GM23338 (cell line): ENCODE measurements at regions not wholly inside any gene's neighbourhood (a gene's known extent, or its start where the extent isn't known, plus 50 kb on each side); places are given as distances from the start of the nearest gene placed in this dataset.

Source experiments
- ATAC-seq: fragments of 200-7000 bp; cut with Tn5 transposase; 3 replicates; pipeline ENCODE4 v1.9.1; 2020
- DNase-seq: peaks from one replicate; pipeline ENCODE4 v3.0.0-alpha.2; 2015; ENCODE audit warnings: low spot score
- H2AFZ ChIP-seq: fragments of 200-600 bp; sonication (generic); 2 replicates; pipeline ENCODE4 v1.8.0; 2016; ENCODE audit warnings: antibody characterized with exemption, mild to moderate bottlenecking, moderate library complexity
- H3F3A ChIP-seq: fragments of 200-600 bp; sonication (generic); replicated peaks from 2 replicates; pipeline ENCODE4 v1.8.0; 2017; ENCODE audit warnings: antibody characterized with exemption, mixed run types, low read depth
- H3K27ac ChIP-seq: fragments of 200-600 bp; sonication (generic); 2 replicates; pipeline ENCODE4 v1.6.1; 2016; ENCODE audit warnings: low read depth
- H3K27me3 ChIP-seq: fragments of 200-600 bp; sonication (generic); 2 replicates; pipeline ENCODE4 v1.8.0; 2016; ENCODE audit warnings: mild to moderate bottlenecking, mixed run types, moderate library complexity; ENCODE audit not compliant: insufficient read depth
- H3K36me3 ChIP-seq: fragments of 200-600 bp; sonication (generic); 2 replicates; pipeline ENCODE4 v1.8.0; 2016; ENCODE audit warnings: mild to moderate bottlenecking; ENCODE audit not compliant: insufficient read depth
- H3K4me1 ChIP-seq: fragments of 200-600 bp; sonication (generic); 2 replicates; pipeline ENCODE4 v1.8.0; 2016; ENCODE audit warnings: mild to moderate bottlenecking, moderate library complexity; ENCODE audit not compliant: insufficient read depth
- H3K4me2 ChIP-seq: fragments of 200-600 bp; sonication (generic); 2 replicates; pipeline ENCODE4 v1.7.1; 2017; ENCODE audit warnings: mixed run types
- H3K4me3 ChIP-seq: fragments of 200-600 bp; sonication (generic); 2 replicates; pipeline ENCODE4 v1.6.1; 2016; ENCODE audit warnings: mixed run types
- H3K79me2 ChIP-seq: fragments of 200-600 bp; sonication (generic); replicated peaks from 2 replicates; pipeline ENCODE4 v1.8.0; 2017; ENCODE audit warnings: mild to moderate bottlenecking; ENCODE audit not compliant: insufficient read depth
- H3K9me2 ChIP-seq: fragments of 200-600 bp; sonication (generic); 2 replicates; pipeline ENCODE4 v1.8.0; 2017; ENCODE audit not compliant: insufficient read depth
- H4K20me1 ChIP-seq: fragments of 200-600 bp; sonication (generic); replicated peaks from 2 replicates; pipeline ENCODE4 v1.8.0; 2017; ENCODE audit warnings: mild to moderate bottlenecking; ENCODE audit not compliant: insufficient read depth
- H3K27ac Mint-ChIP-seq: 2 replicates; pipeline ENCODE4 v1.8.0; 2020; ENCODE audit warnings: inconsistent platforms, mild to moderate bottlenecking, moderate library complexity, mixed read lengths
- H3K27me3 Mint-ChIP-seq: 3 replicates; pipeline ENCODE4 v1.8.0; 2022; ENCODE audit warnings: low read depth, mild to moderate bottlenecking, moderate library complexity, mixed read lengths, inconsistent platforms; ENCODE audit not compliant: insufficient read depth, poor library complexity
- H3K36me3 Mint-ChIP-seq: 3 replicates; pipeline ENCODE4 v1.8.0; 2021; ENCODE audit warnings: low read depth, mild to moderate bottlenecking, inconsistent platforms, moderate library complexity, mixed read lengths
- H3K4me1 Mint-ChIP-seq: 3 replicates; pipeline ENCODE4 v1.8.0; 2020; ENCODE audit warnings: mild to moderate bottlenecking, inconsistent platforms, mixed read lengths
- H3K4me3 Mint-ChIP-seq: 3 replicates; pipeline ENCODE4 v1.8.0; 2021; ENCODE audit warnings: moderate library complexity, mild to moderate bottlenecking, inconsistent platforms, mixed read lengths
- H3K9me3 Mint-ChIP-seq: 3 replicates; pipeline ENCODE4 v1.8.0; 2020; ENCODE audit warnings: moderate library complexity, mild to moderate bottlenecking, inconsistent platforms, mixed read lengths
- CREB1 ChIP-seq: fragments of 250-450 bp; sonication (Bioruptor Pico); IDR thresholded peaks from 2 replicates; pipeline ENCODE4 v1.5.0; 2020; ENCODE audit warnings: low read depth, mild to moderate bottlenecking, moderate library complexity
- CTCF ChIP-seq, 2 experiments: fragments of 200-600 bp in 1 of 2; sonication (generic) in 1 of 2; conservative IDR thresholded peaks; 2 replicates each; pipeline versions ENCODE4 v1.5.1 to v1.6.1; 2016 to 2017; ENCODE audit warnings: antibody characterized with exemption in 2 of 2, low read depth in 2 of 2, mild to moderate bottlenecking in 2 of 2, moderate library complexity in 1 of 2
- EZH2 ChIP-seq: fragments of 200-600 bp; sonication (generic); IDR thresholded peaks from one replicate; pipeline ENCODE4 v1.8.0; 2017; ENCODE audit warnings: antibody characterized with exemption, mild to moderate bottlenecking, low read depth; ENCODE audit not compliant: unreplicated experiment
- EZH2phosphoT487 ChIP-seq: fragments of 200-600 bp; sonication (generic); IDR thresholded peaks from one replicate; pipeline ENCODE4 v1.8.1; 2018; ENCODE audit warnings: antibody characterized with exemption; ENCODE audit not compliant: unreplicated experiment
- JUNB ChIP-seq: IDR thresholded peaks from one replicate; pipeline ENCODE4 v1.6.1; 2016; ENCODE audit warnings: antibody characterized with exemption; ENCODE audit not compliant: unreplicated experiment
- NANOG ChIP-seq: IDR thresholded peaks from 2 replicates; pipeline ENCODE4 v1.6.1; 2016; ENCODE audit warnings: antibody characterized with exemption, borderline replicate concordance
- POLR2AphosphoS5 ChIP-seq: IDR thresholded peaks from 2 replicates; pipeline ENCODE4 v1.6.1; 2016; ENCODE audit warnings: antibody characterized with exemption, low read depth
- REST ChIP-seq: IDR thresholded peaks from one replicate; pipeline ENCODE4 v1.6.1; 2018; ENCODE audit warnings: antibody characterized with exemption; ENCODE audit not compliant: unreplicated experiment
- STAT1 ChIP-seq: IDR thresholded peaks from one replicate; pipeline ENCODE4 v1.6.1; 2016; ENCODE audit warnings: antibody characterized with exemption; ENCODE audit not compliant: unreplicated experiment
- ZNF114 ChIP-seq: fragments of 250-450 bp; sonication (Bioruptor Pico); IDR thresholded peaks from 2 replicates; pipeline ENCODE4 v1.5.0; 2020; ENCODE audit warnings: mild to moderate bottlenecking, moderate library complexity
- ZNF331 ChIP-seq: fragments of 250-450 bp; sonication (Bioruptor Pico); IDR thresholded peaks from 2 replicates; pipeline ENCODE4 v1.5.0; 2020; ENCODE audit warnings: low read depth, mild to moderate bottlenecking, moderate library complexity
- TF ChIP-seq, protein P1 (sequence below): IDR thresholded peaks from 2 replicates; pipeline ENCODE4 v1.6.1; 2016; ENCODE audit warnings: antibody characterized with exemption
- TF ChIP-seq, protein P2 (sequence below): fragments of 250-450 bp; sonication (Bioruptor Pico); IDR thresholded peaks from 2 replicates; pipeline ENCODE4 v1.5.0; 2020; ENCODE audit warnings: mild to moderate bottlenecking, moderate library complexity

GRCh38 chr1:238438311-238439270 lies 547.9 kb upstream of the ZP4 start:
- no peak overlapping the region for H3K4me3 ChIP-seq
- H3F3A ChIP-seq: no peaks in the 10 kb centered on the region
- Mint-ChIP-seq H3K27me3 (no peaks in the 10 kb centered on the region), H3K4me3 (no peak overlapping the region), H3K27ac (no peak overlapping the region), H3K36me3 (peaks cover 6% of the 10 kb centered on the region; the same call in 1 of the 3 replicates), H3K4me1 (peaks cover 11% of the 10 kb centered on the region; the same call in 2 of the 3 replicates), H3K9me3 (peaks cover 3% of the 10 kb centered on the region; the same call in 2 of the 3 replicates)
- no peak overlapping the region for H2AFZ ChIP-seq
- no peaks in the 10 kb centered on the region for H3K9me2 ChIP-seq
- no peak for DNase-seq
- H3K27ac ChIP-seq: no peak overlapping the region
- no peaks in the 10 kb centered on the region for H3K36me3 ChIP-seq
- TF ChIP-seq, protein P1, sequence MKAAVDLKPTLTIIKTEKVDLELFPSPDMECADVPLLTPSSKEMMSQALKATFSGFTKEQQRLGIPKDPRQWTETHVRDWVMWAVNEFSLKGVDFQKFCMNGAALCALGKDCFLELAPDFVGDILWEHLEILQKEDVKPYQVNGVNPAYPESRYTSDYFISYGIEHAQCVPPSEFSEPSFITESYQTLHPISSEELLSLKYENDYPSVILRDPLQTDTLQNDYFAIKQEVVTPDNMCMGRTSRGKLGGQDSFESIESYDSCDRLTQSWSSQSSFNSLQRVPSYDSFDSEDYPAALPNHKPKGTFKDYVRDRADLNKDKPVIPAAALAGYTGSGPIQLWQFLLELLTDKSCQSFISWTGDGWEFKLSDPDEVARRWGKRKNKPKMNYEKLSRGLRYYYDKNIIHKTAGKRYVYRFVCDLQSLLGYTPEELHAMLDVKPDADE: no peak
- no peak for TF ChIP-seq EZH2
- no peak for TF ChIP-seq JUNB
- no peak for TF ChIP-seq STAT1
- no peak for TF ChIP-seq CTCF (conservative IDR thresholded peaks at IDR 0.05; ENCODE audit: low read depth in 2 of 2)
- TF ChIP-seq REST: no peak
- TF ChIP-seq, protein P2, sequence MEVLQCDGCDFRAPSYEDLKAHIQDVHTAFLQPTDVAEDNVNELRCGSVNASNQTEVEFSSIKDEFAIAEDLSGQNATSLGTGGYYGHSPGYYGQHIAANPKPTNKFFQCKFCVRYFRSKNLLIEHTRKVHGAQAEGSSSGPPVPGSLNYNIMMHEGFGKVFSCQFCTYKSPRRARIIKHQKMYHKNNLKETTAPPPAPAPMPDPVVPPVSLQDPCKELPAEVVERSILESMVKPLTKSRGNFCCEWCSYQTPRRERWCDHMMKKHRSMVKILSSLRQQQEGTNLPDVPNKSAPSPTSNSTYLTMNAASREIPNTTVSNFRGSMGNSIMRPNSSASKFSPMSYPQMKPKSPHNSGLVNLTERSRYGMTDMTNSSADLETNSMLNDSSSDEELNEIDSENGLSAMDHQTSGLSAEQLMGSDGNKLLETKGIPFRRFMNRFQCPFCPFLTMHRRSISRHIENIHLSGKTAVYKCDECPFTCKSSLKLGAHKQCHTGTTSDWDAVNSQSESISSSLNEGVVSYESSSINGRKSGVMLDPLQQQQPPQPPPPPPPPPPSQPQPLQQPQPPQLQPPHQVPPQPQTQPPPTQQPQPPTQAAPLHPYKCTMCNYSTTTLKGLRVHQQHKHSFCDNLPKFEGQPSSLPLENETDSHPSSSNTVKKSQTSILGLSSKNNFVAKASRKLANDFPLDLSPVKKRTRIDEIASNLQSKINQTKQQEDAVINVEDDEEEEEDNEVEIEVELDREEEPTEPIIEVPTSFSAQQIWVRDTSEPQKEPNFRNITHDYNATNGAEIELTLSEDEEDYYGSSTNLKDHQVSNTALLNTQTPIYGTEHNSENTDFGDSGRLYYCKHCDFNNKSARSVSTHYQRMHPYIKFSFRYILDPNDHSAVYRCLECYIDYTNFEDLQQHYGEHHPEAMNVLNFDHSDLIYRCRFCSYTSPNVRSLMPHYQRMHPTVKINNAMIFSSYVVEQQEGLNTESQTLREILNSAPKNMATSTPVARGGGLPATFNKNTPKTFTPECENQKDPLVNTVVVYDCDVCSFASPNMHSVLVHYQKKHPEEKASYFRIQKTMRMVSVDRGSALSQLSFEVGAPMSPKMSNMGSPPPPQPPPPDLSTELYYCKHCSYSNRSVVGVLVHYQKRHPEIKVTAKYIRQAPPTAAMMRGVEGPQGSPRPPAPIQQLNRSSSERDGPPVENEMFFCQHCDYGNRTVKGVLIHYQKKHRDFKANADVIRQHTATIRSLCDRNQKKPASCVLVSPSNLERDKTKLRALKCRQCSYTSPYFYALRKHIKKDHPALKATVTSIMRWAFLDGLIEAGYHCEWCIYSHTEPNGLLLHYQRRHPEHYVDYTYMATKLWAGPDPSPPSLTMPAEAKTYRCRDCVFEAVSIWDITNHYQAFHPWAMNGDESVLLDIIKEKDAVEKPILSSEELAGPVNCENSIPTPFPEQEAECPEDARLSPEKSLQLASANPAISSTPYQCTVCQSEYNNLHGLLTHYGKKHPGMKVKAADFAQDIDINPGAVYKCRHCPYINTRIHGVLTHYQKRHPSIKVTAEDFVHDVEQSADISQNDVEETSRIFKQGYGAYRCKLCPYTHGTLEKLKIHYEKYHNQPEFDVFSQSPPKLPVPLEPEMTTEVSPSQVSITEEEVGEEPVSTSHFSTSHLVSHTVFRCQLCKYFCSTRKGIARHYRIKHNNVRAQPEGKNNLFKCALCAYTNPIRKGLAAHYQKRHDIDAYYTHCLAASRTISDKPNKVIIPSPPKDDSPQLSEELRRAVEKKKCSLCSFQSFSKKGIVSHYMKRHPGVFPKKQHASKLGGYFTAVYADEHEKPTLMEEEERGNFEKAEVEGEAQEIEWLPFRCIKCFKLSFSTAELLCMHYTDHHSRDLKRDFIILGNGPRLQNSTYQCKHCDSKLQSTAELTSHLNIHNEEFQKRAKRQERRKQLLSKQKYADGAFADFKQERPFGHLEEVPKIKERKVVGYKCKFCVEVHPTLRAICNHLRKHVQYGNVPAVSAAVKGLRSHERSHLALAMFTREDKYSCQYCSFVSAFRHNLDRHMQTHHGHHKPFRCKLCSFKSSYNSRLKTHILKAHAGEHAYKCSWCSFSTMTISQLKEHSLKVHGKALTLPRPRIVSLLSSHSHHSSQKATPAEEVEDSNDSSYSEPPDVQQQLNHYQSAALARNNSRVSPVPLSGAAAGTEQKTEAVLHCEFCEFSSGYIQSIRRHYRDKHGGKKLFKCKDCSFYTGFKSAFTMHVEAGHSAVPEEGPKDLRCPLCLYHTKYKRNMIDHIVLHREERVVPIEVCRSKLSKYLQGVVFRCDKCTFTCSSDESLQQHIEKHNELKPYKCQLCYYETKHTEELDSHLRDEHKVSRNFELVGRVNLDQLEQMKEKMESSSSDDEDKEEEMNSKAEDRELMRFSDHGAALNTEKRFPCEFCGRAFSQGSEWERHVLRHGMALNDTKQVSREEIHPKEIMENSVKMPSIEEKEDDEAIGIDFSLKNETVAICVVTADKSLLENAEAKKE (CRISPR knock-in tag): no peak
- no peak for TF ChIP-seq ZNF114
- no peak for TF ChIP-seq POLR2AphosphoS5
- no peak for TF ChIP-seq EZH2phosphoT487
- no peak for TF ChIP-seq CREB1 (CRISPR knock-in tag)
- no peak for TF ChIP-seq NANOG
- no peak for TF ChIP-seq ZNF331 (CRISPR knock-in tag)
- H3K4me2 ChIP-seq: no peak overlapping the region
- no peak for ATAC-seq
- H3K79me2 ChIP-seq: no peaks in the 10 kb centered on the region
- peaks cover 1% of the 10 kb centered on the region; the same call in 1 of the 2 replicates for H3K4me1 ChIP-seq
- H3K27me3 ChIP-seq: no peaks in the 10 kb centered on the region
- H4K20me1 ChIP-seq: no peaks in the 10 kb centered on the region
